ENCODE measurements at regions not wholly inside any gene's neighbourhood (a gene's known extent, or its start where the extent isn't known, plus 50 kb on each side); places are given as distances from the start of the nearest gene placed in this dataset.

DNA sequence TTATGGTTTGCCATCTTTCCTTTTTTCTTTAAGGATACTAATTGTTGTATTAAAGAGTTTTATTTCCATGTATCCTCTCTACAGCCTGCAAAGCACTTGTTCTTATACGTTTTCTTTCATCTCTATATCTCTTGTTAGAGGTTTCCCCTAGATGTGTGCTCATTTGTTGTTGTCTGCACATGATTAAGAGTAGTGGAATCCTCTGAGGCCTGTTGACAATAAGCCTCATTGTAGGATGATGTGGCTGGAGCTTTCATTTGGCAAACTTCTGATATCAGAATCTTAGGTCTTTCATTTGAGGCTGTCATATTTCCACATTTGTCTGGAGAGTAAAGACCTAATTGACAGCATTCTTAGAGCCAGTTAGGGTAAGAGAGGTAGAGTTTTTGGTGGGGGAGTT lies 506.0 kb downstream of the DIPK2A start:
- TF ChIP-seq POLR2AphosphoS5 (IDR thresholded peaks at IDR 0.05) (no peak), CTCF (IDR thresholded peaks at IDR 0.05) (no peak)

Measured in sigmoid colon (tissue), 4 donors.